T-helper 9 cell (primary cell): ENCODE measurements at regions not wholly inside any gene's neighbourhood (a gene's known extent, or its start where the extent isn't known, plus 50 kb on each side); places are given as distances from the start of the nearest gene placed in this dataset.
"Not testable (repeated sequence)": the region's sequence is repeated elsewhere in the genome, so short reads cannot be mapped to it uniquely, and the experiment has no call there.

Experiments
- DNase-seq: peaks from one replicate; pipeline ENCODE4 v3.0.0-alpha.2; 2020

DNA sequence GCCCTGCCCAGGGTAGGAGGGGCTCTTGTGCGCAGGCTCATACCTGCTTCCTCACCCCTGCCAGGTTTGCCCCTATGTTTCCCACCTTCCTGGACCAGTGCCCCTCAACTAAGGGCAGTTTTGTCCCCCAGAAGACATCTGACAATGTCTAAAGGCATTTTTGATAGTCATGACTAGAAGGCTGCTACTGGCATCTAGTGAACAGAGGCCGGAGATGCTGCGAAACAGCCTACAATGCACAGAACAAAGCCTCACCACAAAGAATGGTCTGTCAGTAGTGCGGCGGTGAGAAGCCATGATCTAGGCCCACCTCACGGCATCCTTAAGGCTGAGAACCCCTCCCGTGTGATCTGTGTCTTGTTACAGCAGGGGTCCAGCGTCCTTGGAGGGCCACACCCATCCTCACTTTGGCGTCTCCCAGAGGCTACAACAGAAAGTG, 96.0 kb downstream of the TMEM17 start:
- DNase-seq = no peak

GRCh38 chr2:62409442-62409841, 96.6 kb downstream of the TMEM17 start:
- DNase-seq = no peak

GRCh38 chr2:62408241-62408677, 97.7 kb downstream of the TMEM17 start:
- DNase-seq = no peak

DNA sequence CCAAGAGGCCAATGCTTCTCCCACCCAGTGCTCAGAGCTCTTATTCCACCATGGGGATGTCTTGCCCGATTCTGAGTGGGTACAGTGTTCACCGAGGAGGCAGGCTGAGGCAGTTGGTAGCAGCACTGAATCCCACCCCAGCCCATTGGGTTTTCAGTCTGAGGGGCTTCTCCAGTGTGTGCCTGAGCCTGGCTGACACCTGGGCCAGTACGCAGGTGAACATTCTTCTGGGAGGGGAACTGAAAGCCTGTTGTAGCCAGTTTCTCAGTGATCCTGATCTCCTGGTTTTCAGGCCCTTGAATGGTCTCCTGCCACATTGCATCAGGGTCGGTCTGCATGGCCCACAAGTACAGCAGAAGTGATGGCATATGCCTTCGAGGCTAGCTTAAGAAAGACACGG, 98.2 kb downstream of the TMEM17 start:
- no peak for DNase-seq

GRCh38 chr2:62407401-62407800, 98.6 kb downstream of the TMEM17 start:
- DNase-seq = no peak

DNA sequence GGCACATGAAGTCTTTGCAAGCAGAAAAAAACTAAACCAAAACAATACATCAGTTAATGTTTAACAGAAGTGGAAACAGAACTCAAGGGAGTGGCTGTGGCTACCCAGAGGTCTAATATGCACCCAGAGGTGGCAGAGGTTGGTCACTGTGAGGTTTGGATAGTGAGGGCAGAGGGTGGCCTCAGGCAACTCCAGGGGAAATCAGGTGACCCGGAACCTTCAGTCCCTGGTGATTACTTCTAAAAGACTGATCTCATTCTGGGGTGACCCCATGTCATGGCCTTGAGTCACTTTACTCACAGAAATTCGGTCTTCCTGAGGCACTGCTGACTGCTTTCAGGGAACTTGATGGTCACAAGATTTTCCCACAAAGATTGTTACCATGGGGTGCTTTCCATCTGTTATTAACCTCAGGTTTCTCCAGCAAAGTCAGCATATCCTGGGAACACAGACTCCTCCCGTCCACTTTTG, 99.4 kb downstream of the TMEM17 start:
- DNase-seq = no peak

DNA sequence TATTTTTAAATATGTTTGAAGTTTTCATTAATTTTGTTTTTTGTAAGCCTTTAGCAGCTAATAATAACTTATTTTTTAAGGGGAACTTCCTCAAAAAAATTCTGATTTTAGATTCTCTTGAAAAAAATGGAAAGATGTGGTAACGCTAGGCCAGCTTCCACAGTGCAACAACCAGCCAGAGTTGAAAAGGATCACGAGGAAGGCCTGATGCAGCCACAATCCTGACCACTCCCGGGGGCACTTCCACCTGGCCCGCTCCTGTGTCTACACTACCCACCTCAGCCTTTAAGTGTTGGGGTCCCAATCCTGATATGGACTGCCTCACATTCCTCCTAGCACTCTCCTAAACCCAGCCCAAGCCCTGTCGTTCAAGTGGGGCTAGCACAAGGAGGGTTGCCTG, 101.1 kb downstream of the TMEM17 start:
- no peak for DNase-seq

DNA sequence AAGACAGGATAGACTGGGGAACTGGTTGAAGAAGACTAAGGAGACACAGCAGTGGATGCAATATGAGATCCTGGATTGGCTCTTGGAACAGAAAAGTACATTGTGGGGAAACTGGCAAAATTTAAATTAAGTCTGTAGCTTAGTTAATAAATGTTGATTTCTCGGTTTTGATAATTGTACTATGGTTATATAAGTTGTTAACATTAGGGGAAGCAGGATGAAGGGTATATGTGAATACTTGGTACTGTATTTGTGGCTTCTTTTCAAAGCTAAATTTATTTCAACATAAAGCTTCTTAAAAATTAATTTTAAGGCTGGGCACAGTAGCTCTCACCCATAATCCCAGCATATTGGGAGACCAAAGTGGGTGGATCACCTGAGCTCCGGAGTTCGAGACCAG, 103.8 kb downstream of the TMEM17 start:
- no peak for DNase-seq

DNA sequence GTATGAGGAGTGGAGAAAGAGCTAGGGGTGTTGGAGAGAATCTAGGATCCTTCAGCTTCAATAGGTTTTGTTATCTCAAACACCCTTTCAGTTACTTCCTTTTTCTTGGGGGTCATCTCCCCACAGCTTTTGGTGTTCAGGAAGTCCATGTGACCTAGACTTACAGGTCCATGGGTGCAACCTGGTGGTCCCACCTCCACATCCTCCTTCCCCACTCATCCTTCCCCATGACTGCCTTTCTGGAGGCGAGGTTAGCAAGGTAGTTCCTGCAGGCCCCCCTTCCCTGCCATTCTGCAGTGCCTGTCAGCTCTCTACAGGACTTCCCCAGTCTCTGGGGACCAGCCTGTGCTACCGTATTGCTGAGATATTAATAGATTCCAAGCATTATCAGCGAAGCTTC, 107.6 kb downstream of the TMEM17 start:
- no peak for DNase-seq

- no peak for DNase-seq
Measured at GRCh38 chr2:62396880-62397279, 109.1 kb downstream of the TMEM17 start.

- no peak for DNase-seq
Measured at GRCh38 chr2:62393293-62393692, 112.7 kb downstream of the TMEM17 start.

- DNase-seq = no peak
Measured at GRCh38 chr2:62391696-62392095, 114.3 kb downstream of the TMEM17 start.

- not testable (repeated sequence) for DNase-seq
Measured at GRCh38 chr2:62386378-62386777, 119.6 kb downstream of the TMEM17 start.

DNA sequence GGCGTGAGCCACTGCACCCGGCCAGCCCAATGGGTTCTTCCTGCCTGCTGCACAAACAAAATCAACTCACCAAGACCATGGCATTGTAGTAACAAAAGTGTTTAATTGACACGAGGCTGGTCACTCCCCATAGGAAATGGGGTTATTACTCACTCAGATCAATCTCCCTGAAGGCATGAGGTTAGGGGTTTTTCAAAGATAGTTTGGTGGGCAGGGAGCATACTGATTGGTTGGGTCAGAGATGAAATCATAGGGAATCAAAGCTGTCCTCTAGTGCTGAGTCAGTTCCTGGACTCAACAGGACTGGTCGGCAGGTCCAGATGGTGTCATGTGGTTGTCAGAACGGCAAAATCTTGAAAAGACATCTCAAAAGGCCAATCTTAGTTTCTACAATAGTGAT, 122.1 kb downstream of the TMEM17 start:
- DNase-seq = no peak

DNA sequence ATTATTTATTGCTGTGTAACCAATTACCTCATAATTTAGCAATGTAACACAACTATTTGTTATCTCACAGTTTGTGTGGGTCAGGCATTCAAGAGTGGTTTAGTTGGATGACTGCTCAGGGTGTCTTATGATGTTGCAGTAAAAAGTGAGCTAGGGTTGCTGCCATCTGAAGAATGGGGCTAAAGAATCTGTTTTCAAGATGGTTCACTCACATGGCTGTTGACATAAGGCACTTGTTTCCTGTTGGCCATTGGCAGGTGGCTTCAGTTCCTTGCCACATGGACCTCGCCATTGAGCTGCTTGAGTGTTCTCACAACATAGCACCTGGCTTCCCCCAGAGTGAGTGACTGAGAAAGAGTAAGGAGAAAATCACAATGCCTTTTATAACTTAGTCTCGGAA, 123.2 kb downstream of the TMEM17 start:
- no peak for DNase-seq

DNA sequence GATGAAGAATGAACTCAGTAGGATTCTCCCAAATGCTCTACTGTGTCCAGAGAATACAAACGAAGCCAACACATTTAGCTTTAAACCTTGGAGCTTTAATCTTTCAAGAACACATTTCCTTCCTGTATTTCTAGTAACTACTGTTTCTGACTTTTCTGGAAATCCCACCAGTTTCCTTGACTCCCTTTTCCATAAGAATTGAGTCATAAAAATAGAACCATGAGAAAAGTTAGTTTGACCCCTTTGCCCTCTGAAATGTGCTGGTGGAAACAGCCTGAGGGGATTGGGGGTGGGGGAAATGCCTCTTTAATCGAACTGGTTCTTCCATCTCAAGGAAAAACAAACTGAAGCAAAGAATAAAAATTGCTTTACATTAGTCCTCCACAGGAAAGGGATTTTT, 123.9 kb downstream of the TMEM17 start:
- DNase-seq = no peak

GRCh38 chr2:62381656-62382055, 124.3 kb downstream of the TMEM17 start:
- no peak for DNase-seq

- DNase-seq = no peak
Measured at GRCh38 chr2:62379566-62379965, 126.4 kb downstream of the TMEM17 start.

GRCh38 chr2:62375113-62375420, 130.9 kb downstream of the TMEM17 start:
- DNase-seq = no peak

- DNase-seq = no peak
Measured at GRCh38 chr2:62374301-62375112, 131.5 kb downstream of the TMEM17 start.

GRCh38 chr2:62372824-62373223, 133.2 kb downstream of the TMEM17 start:
- DNase-seq = no peak

GRCh38 chr2:62370321-62371250, 135.4 kb downstream of the TMEM17 start:
- DNase-seq = no peak

DNA sequence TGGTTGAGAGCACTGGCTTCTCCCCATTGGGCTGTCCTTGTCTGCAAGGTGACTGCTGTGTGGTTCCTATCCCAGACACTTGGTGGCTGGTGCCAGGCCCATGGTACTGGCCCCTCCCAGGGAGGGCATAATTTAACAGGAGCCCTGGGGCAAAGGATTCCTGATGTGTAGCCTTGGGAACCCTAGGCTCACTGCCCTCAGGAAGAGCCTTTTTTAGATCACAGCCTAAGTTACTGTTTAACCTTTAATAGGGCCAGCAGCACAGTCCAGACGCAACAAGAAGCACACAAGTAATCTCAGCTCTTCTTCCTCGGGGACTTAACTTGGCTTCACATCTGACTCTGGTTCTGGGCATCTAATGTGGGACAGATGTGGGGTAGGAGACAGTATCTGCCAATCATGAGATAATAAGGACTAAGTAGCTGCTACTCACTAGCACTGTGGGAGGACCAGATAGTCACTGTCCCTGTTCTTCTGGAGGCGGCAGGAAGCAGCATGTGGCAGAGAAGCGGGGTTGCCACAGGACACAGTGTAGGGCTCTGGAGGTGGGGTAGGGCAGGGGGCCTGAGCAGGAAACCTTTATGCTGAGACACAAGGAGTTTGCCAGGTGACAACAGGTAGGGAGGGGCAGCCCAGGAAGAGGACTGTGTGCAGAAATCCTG, 136.3 kb downstream of the TMEM17 start:
- no peak for DNase-seq
